ENCODE measurements at regions not wholly inside any gene's neighbourhood (a gene's known extent, or its start where the extent isn't known, plus 50 kb on each side); places are given as distances from the start of the nearest gene placed in this dataset.

- Histone ChIP-seq H3K27ac (ENCODE audit: low read depth, low read length) (no peak overlapping the region), H3K36me3 (ENCODE audit: control insufficient read depth, insufficient read depth, low read length) (no peaks in the 10 kb centered on the region), H3K4me1 (ENCODE audit: control insufficient read depth, insufficient read depth, low read length) (no peaks in the 10 kb centered on the region), H3K4me3 (ENCODE audit: low read length) (no peak overlapping the region), H3K9ac (ENCODE audit: low read length) (no peak overlapping the region), H3K27me3 (ENCODE audit: control insufficient read depth, insufficient read depth, low read length) (no peaks in the 10 kb centered on the region)
Observed at GRCh38 chr17:72315122-72315913, 194.5 kb downstream of the SOX9 start.

- no peak overlapping the region for H3K9ac ChIP-seq (ENCODE audit: low read length)
- H3K27me3 ChIP-seq (ENCODE audit: control insufficient read depth, insufficient read depth, low read length) = no peaks in the 10 kb centered on the region
- H3K4me3 ChIP-seq (ENCODE audit: low read length) = no peak overlapping the region
- no peak overlapping the region for H3K27ac ChIP-seq (ENCODE audit: low read depth, low read length)
- H3K4me1 ChIP-seq (ENCODE audit: control insufficient read depth, insufficient read depth, low read length) = no peaks in the 10 kb centered on the region
- H3K36me3 ChIP-seq (ENCODE audit: control insufficient read depth, insufficient read depth, low read length) = no peaks in the 10 kb centered on the region
Observed at GRCh38 chr17:72318131-72318530, 197.3 kb downstream of the SOX9 start.

GRCh38 chr17:72321896-72322295 lies 201.1 kb downstream of the SOX9 start:
- no peak overlapping the region for H3K4me3 ChIP-seq (ENCODE audit: low read length)
- no peak overlapping the region for H3K9ac ChIP-seq (ENCODE audit: low read length)
- no peaks in the 10 kb centered on the region for H3K36me3 ChIP-seq (ENCODE audit: control insufficient read depth, insufficient read depth, low read length)
- H3K4me1 ChIP-seq (ENCODE audit: control insufficient read depth, insufficient read depth, low read length) = no peaks in the 10 kb centered on the region
- no peaks in the 10 kb centered on the region for H3K27me3 ChIP-seq (ENCODE audit: control insufficient read depth, insufficient read depth, low read length)
- H3K27ac ChIP-seq (ENCODE audit: low read depth, low read length) = no peak overlapping the region

- H3K27ac ChIP-seq (ENCODE audit: low read depth, low read length) = no peak overlapping the region
- no peak overlapping the region for H3K4me3 ChIP-seq (ENCODE audit: low read length)
- H3K9ac ChIP-seq (ENCODE audit: low read length) = no peak overlapping the region
- no peaks in the 10 kb centered on the region for H3K4me1 ChIP-seq (ENCODE audit: control insufficient read depth, insufficient read depth, low read length)
- H3K36me3 ChIP-seq (ENCODE audit: control insufficient read depth, insufficient read depth, low read length) = no peaks in the 10 kb centered on the region
- H3K27me3 ChIP-seq (ENCODE audit: control insufficient read depth, insufficient read depth, low read length) = no peaks in the 10 kb centered on the region
Observed at GRCh38 chr17:72332367-72332766, 211.5 kb downstream of the SOX9 start.

- no peak overlapping the region for H3K27ac ChIP-seq (ENCODE audit: low read depth, low read length)
- H3K4me3 ChIP-seq (ENCODE audit: low read length) = no peak overlapping the region
- peaks cover 3% of the 10 kb centered on the region for H3K4me1 ChIP-seq (ENCODE audit: control insufficient read depth, insufficient read depth, low read length)
- no peaks in the 10 kb centered on the region for H3K27me3 ChIP-seq (ENCODE audit: control insufficient read depth, insufficient read depth, low read length)
- no peaks in the 10 kb centered on the region for H3K36me3 ChIP-seq (ENCODE audit: control insufficient read depth, insufficient read depth, low read length)
- H3K9ac ChIP-seq (ENCODE audit: low read length) = no peak overlapping the region
Observed at GRCh38 chr17:72333570-72333969, 212.8 kb downstream of the SOX9 start.

GRCh38 chr17:72334205-72334604 lies 213.4 kb downstream of the SOX9 start:
- Histone ChIP-seq H3K36me3 (ENCODE audit: control insufficient read depth, insufficient read depth, low read length) (no peaks in the 10 kb centered on the region), H3K4me3 (ENCODE audit: low read length) (no peak overlapping the region), H3K27me3 (ENCODE audit: control insufficient read depth, insufficient read depth, low read length) (no peaks in the 10 kb centered on the region), H3K4me1 (ENCODE audit: control insufficient read depth, insufficient read depth, low read length) (peaks cover 7% of the 10 kb centered on the region), H3K9ac (ENCODE audit: low read length) (no peak overlapping the region), H3K27ac (ENCODE audit: low read depth, low read length) (no peak overlapping the region)

GRCh38 chr17:72336026-72336803 lies 215.4 kb downstream of the SOX9 start:
- Histone ChIP-seq H3K27me3 (ENCODE audit: control insufficient read depth, insufficient read depth, low read length) (no peaks in the 10 kb centered on the region), H3K4me3 (ENCODE audit: low read length) (no peak overlapping the region), H3K27ac (ENCODE audit: low read depth, low read length) (no peak overlapping the region)

GRCh38 chr17:72336804-72337070 lies 215.9 kb downstream of the SOX9 start:
- Histone ChIP-seq H3K36me3 (ENCODE audit: control insufficient read depth, insufficient read depth, low read length) (no peaks in the 10 kb centered on the region), H3K4me1 (ENCODE audit: control insufficient read depth, insufficient read depth, low read length) (peaks cover 7% of the 10 kb centered on the region), H3K9ac (ENCODE audit: low read length) (no peak overlapping the region), H3K27ac (ENCODE audit: low read depth, low read length) (no peak overlapping the region), H3K27me3 (ENCODE audit: control insufficient read depth, insufficient read depth, low read length) (no peaks in the 10 kb centered on the region), H3K4me3 (ENCODE audit: low read length) (no peak overlapping the region)

More at GRCh38 chr17:72336026-72336803, 215.4 kb downstream of the SOX9 start:
- Histone ChIP-seq H3K4me1 (ENCODE audit: control insufficient read depth, insufficient read depth, low read length) (peaks cover 7% of the 10 kb centered on the region), H3K9ac (ENCODE audit: low read length) (no peak overlapping the region), H3K36me3 (ENCODE audit: control insufficient read depth, insufficient read depth, low read length) (no peaks in the 10 kb centered on the region)

- Histone ChIP-seq H3K9ac (ENCODE audit: low read length) (no peak overlapping the region), H3K27me3 (ENCODE audit: control insufficient read depth, insufficient read depth, low read length) (no peaks in the 10 kb centered on the region), H3K36me3 (ENCODE audit: control insufficient read depth, insufficient read depth, low read length) (no peaks in the 10 kb centered on the region), H3K27ac (ENCODE audit: low read depth, low read length) (no peak overlapping the region), H3K4me3 (ENCODE audit: low read length) (no peak overlapping the region), H3K4me1 (ENCODE audit: control insufficient read depth, insufficient read depth, low read length) (peaks cover 7% of the 10 kb centered on the region)
Observed at GRCh38 chr17:72338304-72338703, 217.5 kb downstream of the SOX9 start.

GRCh38 chr17:72338847-72339790 lies 218.3 kb downstream of the SOX9 start:
- Histone ChIP-seq H3K9ac (ENCODE audit: low read length) (no peak overlapping the region), H3K36me3 (ENCODE audit: control insufficient read depth, insufficient read depth, low read length) (no peaks in the 10 kb centered on the region), H3K27me3 (ENCODE audit: control insufficient read depth, insufficient read depth, low read length) (no peaks in the 10 kb centered on the region), H3K27ac (ENCODE audit: low read depth, low read length) (no peak overlapping the region), H3K4me1 (ENCODE audit: control insufficient read depth, insufficient read depth, low read length) (peaks cover 7% of the 10 kb centered on the region), H3K4me3 (ENCODE audit: low read length) (no peak overlapping the region)

GRCh38 chr17:72340836-72341235 lies 220.0 kb downstream of the SOX9 start:
- H3K36me3 ChIP-seq (ENCODE audit: control insufficient read depth, insufficient read depth, low read length) = no peaks in the 10 kb centered on the region
- H3K9ac ChIP-seq (ENCODE audit: low read length) = no peak overlapping the region
- peaks cover 7% of the 10 kb centered on the region for H3K4me1 ChIP-seq (ENCODE audit: control insufficient read depth, insufficient read depth, low read length)
- no peak overlapping the region for H3K27ac ChIP-seq (ENCODE audit: low read depth, low read length)
- no peak overlapping the region for H3K4me3 ChIP-seq (ENCODE audit: low read length)
- no peaks in the 10 kb centered on the region for H3K27me3 ChIP-seq (ENCODE audit: control insufficient read depth, insufficient read depth, low read length)

- no peaks in the 10 kb centered on the region for H3K36me3 ChIP-seq (ENCODE audit: control insufficient read depth, insufficient read depth, low read length)
- H3K27me3 ChIP-seq (ENCODE audit: control insufficient read depth, insufficient read depth, low read length) = no peaks in the 10 kb centered on the region
- H3K4me3 ChIP-seq (ENCODE audit: low read length) = no peak overlapping the region
- H3K4me1 ChIP-seq (ENCODE audit: control insufficient read depth, insufficient read depth, low read length) = peaks cover 7% of the 10 kb centered on the region
- H3K9ac ChIP-seq (ENCODE audit: low read length) = no peak overlapping the region
- H3K27ac ChIP-seq (ENCODE audit: low read depth, low read length) = no peak overlapping the region
Observed at GRCh38 chr17:72342061-72342460, 221.2 kb downstream of the SOX9 start.

Data from rectal smooth muscle tissue (tissue), 1 donor.